NCI-H1436 treated with DMSO at 0.1 percent for 48 hours (cell line): ENCODE measurements at regions not wholly inside any gene's neighbourhood (a gene's known extent, or its start where the extent isn't known, plus 50 kb on each side); places are given as distances from the start of the nearest gene placed in this dataset.

Experiments
- DNase-seq: peaks from one replicate; lab custom pipeline; 2025; lab: John Stamatoyannopoulos, UW

DNA sequence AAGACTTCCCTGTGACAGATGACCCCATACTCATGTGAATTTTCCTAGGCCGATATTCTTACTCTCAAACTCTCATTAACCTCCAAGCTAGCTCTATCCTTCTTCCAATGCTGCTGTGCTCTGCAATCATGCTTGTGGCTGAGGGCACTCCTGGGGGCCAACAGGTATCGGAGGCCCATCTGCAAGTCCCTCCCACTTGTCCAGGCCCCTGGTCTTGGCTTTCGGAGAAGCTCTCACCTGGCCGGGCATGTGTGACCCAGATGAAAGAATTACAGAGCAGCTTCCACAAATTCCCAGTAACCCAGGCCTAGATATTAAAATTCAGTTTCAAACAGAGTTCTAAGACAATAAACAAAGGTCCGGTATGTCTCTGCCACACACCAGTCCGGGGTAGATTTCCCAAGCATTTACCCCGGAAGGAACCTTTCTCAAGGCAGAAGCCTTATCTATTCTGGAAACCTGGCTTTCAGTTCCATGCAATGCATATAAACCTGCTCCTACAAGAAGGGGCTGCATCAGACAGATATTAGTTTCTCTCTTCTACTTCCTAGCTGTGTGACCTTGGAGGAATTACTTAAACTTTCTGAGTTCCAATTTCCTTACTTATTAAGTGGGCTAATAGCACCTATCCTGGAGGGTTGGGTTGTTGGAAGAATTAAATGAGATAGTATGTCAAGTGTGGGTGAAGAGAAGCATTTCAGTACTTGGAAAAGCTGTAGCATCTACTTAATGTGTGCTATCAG is 270.8 kb downstream of the PTTG2 start:
- DNase-seq, result no peak

DNA sequence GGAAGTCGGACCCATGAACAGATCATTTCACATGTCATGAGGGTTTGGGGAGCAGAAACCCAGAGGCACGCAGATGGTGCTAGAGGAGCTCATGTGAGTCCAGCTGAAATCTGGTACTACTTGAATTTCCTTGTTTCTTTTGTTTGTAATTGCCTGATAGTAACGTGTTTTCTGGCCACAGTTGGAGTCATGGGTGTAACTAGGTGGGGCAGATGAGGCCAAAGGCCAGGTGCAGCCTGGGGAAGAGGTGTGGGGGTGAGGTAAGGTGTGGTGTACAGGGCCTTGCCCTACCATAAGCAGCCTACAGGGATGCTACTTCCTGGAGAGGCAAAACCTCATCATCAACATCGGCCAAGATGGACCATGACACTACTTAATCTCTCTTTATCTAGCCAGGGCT is 271.4 kb downstream of the PTTG2 start:
- no peak for DNase-seq

DNA sequence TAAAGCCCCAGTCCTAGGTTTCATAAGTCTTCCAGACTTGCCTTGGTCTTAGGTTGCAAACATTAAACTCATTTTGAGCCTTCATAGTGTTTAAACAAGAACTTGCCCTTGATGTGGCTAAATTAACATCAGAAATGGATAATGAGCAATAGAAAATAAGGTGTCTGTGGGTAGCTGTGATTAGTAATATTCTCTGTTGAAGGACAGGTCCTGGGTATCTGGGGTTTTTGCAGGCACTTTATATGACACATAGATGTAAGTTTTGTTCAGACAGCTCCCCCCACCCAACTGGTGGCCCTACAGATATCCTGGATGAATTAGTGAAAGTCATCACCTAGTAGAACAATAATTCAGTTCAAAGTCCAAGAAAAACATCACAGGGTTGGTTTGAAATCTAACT is 272.5 kb downstream of the PTTG2 start:
- no peak for DNase-seq

DNA sequence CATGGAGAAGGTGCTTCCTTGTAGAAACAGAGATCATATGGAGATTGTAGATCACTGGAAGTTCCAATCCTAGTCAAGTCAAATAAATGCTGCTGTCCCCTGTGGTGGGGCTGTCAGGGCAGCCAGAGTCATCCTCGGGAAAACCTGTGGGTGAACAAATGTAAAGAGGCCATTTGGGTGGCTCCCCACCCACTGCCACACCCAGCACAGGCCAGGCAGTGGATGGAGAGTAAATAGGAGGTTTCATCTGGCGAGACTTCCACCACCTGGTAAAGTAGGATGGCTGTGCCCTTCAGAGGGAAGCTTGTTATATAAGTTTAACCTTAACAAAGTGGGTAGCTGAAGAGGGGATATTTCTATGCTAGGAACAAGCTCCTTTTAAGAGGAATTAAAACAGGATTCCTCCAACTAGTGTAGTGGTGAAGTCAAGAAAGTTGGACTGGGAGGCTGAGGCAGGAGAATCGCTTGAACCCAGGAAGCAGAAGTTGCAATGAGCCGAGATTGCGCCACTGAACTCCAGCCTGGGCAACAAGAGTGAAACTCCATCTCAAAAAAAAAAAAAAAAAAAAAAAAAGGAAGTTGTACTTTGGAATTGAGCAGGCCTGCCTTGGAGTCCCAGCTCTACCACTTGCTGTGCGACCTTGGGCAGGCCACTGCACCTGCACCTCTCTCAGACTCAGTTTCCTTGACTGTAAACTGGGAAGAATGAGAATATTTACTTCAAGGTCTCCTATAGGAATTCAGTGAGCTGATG is 273.7 kb downstream of the PTTG2 start:
- no peak for DNase-seq

DNA sequence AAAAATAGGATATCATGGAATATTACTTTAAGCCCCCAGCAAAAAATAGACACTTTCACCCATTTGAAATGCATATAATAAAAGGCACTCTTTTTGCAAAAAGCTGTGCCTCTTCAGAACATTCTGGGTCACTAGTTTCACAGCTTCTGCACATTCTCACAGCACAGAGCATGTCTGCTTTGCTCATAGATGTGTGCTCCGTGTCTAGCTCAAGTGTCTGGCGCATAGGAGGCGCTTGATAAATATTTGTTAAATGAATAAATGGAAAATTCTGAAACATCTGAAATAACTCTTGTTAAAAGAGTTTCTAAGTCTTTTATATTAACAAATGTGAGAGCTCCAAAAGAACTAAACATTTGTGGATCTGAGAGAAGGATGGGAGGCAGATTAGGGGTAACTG is 275.2 kb downstream of the PTTG2 start:
- no peak for DNase-seq

DNA sequence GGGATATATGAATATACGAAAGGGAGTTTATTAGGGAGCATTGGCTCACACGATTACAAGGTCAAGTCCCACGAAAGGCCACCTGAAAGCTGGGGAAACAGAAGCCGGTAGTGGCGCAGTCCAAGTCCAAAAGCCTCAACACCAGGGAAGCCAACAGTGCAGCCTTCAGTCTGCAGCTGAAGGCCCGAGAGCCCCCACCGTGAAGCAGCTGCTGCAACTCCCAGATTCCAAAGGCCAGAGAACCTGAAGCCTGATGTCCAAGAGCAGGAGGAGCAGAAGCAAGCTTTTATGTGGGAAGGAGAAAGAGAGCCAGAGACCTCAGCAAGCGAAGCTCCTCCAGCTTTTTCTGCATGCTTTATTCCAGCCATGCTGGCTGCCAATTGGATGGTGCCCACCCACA is 275.8 kb downstream of the PTTG2 start:
- DNase-seq, result no peak

DNA sequence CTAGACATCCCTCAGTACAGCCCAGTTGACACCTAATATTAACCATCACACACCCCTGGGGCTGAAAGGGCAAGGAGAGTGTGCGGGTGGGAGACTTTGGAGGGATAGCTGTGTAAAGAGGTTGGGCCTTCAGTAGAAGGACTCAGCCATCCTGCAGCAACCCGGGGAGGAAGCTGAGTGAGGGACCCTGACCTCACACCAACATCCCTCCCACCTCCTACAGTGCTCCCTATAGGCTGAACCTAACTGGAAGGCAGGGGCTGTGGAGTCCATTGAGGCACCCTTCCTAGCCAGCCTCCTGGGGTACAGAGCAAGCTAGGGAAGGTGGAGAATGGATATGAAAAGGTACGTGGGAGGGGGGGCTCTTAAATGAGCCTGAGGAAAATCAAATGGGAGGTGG is 276.3 kb downstream of the PTTG2 start:
- no peak for DNase-seq

DNA sequence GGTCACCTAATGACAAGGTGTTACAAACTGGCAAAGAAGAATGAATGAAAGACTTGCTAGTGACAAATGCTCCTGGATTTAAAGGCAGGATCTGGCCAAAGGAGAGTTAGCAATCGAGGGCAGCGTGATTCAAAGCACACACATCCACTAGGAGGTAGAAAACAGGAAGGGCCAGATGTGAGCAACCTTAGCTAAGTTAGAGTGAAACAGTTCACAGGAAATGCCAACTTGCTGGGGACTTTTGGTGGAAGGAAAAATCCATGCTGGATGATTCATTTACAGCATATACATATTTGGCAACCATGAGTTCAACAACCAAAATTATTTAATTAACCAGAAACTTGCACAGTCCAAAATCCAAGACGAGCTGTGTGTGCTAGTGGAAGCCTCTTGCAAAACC is 276.9 kb downstream of the PTTG2 start:
- no peak for DNase-seq

DNA sequence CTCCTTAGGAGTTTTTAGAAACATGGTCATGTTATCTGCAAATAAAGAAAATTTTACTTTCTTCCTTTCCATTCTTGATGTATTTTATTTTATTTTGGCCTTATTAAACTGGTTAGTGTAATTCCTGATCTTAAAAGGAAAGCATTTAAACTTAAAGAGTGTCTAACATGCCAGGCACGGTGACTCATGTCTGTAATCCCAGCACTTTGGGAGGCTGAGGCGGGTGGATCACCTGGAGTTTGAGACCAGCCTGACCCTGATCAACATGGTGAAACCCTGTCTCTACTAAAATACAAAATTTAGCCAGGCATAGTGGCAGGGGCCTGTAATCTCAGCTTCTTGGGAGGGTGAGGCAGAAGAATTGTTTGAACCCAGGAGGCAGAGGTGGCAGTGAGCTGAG is 281.3 kb downstream of the PTTG2 start:
- DNase-seq, result no peak

DNA sequence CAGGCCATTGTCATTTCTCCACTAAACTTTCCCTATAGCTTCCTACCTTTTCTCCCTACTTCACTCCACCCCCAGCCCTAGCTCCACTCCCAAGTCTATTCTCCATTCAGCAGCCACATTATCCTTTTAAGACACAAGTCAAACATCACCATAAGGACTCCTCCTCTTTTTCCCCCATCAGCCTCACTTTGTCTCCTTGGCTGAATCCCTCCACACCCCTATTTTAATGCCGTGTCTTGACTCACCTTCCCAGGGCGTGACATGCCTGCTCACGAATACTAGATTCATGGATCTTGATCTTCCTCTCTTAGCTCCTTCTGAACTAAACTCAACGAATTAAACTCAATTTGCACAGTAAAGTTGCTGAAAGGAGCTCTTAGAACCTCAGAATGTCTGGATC is 281.9 kb downstream of the PTTG2 start:
- DNase-seq, result no peak

DNA sequence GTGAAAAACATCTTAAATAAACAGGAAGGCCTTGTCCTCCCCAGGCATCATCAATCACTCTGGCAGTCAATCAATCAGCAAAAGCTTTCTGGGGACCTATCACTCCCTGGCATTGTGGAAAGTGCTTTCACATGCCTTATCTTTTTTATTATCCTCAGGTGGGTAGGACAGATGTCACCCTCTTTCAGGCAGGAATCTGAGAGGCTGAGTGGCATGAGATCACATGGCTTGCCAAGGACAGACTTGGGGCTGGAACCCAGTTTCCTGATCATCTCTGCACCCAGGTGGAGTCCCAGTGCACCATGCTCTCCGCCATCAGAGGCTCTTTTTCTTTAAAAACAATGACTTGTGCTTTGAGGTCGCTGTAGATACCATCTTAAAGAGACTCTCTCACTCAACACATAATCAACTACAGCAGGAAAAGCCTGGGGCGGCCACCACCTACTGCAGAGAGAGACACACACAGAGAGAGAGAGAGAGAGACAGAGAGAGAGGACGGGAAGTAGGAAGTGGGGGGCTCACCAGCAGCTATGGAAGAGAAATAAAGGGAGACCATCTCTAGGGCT is 282.7 kb downstream of the PTTG2 start:
- DNase-seq, result no peak

DNA sequence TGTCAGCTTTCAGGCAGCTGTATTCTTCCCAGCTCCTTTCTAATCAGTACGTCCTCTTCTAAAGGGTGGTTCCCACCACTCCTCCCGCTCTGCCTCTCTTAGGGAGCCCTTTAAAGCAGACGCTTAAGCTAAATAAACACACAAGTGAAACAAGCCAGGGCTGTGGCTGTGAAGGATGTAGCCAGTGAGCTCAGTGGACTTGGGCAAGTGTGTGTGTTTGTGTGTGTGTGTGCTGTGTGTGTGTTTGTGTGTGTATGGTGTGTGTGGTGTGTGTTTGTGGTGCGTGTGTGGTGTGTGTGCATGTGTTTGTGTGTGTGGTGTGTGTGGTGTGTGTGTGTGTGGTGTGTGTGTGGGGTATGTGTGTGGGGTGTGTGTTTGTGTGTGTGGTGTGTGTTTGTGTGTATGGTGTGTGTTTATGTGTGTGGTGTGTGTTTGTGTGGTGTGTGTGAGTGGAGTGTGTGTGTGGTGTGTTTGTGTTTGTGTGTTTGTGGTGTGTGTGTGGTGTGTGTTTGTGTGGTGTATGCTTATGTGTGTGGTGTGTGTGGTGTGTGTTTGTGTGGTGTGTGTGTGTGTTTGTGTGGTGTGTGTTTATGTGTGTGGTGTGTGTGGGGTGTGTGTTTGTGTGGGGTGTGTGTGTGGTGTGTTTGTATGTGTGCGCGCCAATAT is 283.3 kb downstream of the PTTG2 start:
- no peak for DNase-seq

DNA sequence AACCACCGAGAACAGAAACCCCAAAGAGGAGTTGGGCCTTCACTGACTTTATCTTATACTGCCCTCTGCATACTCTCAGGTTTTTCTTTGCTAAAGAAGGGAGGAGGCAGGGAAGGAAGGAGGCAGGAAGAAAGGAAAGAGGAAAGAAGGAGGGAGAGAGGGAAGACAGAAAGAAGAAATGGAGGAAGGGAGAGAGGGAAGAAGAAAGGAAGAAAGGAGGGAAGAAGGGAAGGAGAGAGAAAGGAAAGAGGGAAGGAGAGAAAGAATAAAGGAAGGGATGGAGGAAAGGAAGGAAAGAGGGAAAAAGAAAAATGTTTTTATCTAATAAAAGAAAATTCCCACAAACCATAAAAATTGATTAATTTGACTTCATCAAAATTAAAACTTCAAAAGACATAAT is 294.6 kb downstream of the PTTG2 start:
- DNase-seq, result no peak

DNA sequence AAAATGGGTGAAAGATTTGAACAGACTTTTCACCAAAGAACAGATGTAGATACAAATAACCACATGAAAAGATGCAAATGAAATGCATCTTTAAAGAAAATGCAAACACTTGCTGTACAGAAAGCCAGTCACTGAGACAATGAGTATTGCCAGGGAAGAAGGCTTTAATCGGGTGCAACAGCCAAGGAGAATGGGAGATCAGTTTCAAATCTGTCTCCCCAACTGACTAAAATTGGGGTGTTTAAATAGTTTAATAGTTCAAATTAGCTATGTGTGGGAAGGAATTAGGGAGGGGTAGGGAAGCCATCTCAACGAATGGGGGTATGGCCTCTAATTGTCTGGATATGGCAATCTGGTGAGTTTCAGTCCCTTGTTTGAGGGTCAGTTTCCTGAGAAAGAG is 295.4 kb downstream of the PTTG2 start:
- no peak for DNase-seq

DNA sequence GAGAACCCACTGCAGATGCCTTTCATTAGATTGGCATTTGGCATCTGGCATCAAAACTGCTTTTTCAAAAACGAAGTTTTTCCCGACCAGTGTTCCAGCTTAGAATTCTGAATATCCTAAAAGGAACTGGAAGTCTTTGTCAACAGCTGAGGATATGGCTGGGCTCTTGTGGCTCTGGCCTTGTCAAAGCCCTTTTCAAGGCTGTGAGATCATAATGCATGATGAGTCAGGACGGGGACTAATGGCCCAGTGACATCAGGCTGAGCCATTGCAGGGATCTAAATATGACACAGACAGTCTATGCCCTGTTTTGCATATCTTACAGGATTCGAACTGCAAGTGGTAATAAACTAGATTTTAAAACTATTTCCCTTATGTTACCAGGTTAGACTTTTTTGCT is 306.4 kb downstream of the PTTG2 start:
- DNase-seq, result no peak

DNA sequence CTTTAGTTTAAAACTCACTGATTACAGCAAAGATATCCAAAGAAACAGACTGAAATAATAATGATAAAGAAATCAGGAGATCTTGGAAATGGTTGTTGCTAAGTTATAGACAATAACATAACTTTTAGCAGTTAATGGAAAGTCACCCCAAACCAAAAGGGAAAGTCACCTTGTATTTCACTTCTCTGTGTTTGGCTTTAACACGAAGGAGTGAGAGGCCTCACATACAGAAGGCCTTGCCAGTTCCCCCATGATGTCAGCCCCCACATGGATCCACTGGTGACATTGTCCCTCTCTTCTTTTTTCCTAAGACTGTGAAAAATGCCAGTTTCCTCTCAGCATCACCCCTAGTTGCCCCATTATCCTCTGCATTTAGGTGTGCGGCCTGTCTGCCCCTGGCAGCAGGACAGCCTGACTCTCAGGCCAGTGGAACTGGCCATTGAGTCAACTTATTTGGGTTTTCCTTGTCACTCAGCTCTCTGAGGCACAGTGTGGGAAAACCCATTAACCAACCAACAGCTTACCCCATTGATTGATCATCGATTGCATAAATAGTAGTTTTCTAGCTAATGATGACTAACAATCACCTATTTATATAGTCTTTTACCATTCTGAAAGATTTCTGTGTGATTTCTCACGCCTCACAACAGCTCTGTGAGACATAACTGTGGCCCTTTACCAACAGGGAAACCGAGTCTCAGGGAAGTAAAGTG is 308.1 kb downstream of the PTTG2 start:
- no peak for DNase-seq

DNA sequence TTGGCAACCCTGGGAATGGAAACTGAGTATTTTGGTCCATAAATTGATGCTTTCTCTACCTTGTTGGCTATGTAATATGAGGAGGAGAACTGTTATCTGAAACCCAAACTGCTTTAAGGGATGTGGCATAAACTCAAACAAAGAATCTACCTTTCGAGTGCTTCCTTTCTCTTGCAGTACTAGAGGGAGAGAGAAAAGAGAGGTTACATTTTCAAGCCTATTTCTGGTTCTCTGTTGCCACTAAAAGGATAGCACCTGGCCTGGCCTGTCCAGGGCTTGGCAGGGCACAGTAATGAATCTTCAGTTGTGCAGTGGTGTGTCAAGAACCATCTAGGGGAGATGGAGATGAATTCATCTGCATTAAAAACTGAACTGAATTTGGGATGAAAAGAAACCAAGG is 308.6 kb downstream of the PTTG2 start:
- no peak for DNase-seq

DNA sequence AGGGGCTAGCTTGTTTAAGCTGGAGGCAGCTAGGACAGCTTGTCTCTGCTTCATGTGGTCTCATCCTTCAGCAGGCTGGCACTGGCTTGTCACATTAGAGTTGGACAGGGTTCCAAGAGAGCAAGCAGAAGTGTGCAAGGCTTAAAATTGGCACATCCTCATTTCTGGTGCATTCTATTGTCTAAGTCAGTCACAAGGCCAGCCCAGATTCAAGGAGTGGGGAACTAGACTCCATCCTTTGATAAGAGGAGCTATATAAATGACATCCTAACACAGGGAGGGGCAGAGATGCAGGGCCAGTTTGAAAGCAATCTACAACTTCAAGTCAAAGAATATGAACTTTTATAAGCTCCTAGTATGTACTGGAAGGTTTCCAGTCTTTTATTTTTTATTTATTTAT is 313.2 kb downstream of the PTTG2 start:
- DNase-seq, result no peak

DNA sequence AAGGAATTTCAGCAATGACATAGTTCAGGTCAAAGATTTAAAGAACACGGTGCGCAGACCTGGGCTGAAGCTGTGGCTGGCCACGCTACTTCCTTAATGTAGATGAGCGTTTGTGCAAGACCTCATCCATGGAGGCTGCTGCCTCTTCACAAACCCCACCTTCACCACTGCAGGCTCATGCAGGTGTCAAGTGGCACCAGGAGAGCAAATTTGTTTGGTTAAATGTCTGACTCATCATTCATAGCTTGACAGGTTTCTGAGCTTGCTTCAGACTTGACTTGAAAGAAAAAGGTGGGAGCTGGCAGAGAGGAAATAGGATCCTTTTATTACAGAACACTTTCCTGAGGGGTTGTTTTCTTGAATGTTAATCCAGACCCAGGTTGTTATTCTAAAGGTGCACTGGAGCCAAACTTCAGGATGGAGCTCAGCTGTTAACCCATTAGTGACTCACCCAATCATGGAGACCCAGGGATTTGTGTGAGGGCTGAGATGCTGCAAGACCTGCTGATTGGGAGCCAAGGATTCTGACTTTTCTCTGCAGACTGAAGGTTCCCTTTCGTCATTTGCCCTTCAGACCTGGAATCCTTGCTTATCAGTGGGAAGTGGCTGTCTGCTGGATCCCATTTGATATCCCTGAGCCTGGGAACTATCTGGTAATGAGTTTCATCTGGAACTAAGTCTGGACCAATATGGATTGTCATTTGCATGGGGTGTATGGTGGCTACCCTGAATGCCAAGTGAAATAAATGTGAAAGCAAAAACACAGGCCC is 315.3 kb downstream of the PTTG2 start:
- peak; percentile 79 for DNase-seq

DNA sequence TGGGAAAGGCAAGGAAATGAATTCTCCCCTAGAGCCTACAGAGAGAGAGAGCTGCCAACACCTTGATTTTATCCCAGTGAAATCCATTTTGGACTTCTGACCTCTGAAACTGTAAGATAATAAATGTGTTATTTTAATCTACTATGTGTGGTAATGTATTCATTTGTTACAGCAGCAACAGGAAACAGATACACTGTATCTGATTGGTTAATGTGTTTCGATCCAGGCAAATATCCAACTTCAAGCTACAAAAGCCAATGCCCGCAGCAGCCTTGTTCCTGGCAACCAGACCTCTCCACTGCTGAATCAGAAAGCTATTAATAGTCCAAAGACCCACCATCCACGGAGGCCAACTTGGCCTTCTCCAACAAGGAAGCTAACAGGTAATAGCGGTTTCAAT is 318.1 kb downstream of the PTTG2 start:
- DNase-seq, result no peak

DNA sequence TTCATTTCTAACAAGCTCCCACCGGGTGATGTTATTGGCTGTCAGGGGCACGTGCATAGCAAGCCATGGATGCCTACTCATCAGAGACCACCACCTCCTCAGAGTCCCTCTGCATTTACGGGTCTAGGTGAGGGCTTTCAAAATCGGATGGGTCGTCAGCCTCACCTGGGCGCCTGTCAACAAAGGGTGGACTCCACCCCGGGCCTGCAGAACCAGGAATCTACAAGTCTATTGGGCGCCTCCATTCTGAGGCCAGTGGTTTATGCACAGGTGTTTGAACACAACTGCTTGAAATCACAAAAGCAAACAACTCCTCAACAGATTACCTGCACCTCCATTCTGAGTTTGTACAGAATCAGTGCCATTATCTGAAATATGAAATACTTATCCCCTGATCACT is 318.9 kb downstream of the PTTG2 start:
- DNase-seq, result no peak
